ENCODE measurements at regions not wholly inside any gene's neighbourhood (a gene's known extent, or its start where the extent isn't known, plus 50 kb on each side); places are given as distances from the start of the nearest gene placed in this dataset.

DNA sequence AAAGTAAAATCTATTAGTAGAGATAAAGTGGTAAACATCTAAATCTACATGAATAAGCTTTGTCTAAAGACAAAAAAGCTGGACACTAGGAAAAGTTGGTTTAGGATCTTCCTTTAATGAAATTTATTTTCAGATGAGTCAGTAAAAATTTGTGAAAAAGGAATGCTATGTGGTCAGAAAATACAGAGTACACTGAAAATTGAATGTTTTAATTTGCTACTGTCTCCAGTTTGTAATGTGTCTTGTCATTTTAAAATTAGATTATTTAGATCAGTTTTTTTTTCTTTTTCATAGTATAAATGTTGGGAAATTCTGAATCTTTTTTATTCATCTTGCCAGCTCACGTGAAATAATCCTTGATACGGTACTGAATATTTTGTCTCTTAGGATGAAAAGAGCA is 56.9 kb downstream of the SLITRK6 start:
- no peak for ATAC-seq

DNA sequence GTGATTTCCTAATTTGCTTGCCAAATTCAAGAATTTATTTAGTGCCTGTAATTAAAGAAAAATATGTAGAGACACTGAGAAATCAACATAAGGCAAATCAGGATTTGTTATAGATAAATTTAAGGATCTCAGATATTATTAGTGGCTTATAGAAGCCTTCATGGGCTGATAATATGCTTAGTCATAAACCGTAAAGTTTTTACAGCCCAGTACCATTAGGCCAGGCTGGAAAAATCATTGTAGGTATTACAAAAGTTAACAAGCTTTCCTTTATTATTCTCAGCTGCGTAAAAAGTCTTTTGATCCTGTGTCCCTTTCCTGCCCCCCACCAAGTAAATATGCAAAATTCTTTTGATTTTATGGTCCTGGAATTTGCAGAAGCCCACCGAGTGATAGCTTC is 58.2 kb downstream of the SLITRK6 start:
- ATAC-seq: no peak

GRCh38 chr13:85738696-85739320 is 60.4 kb downstream of the SLITRK6 start:
- ATAC-seq: no peak

DNA sequence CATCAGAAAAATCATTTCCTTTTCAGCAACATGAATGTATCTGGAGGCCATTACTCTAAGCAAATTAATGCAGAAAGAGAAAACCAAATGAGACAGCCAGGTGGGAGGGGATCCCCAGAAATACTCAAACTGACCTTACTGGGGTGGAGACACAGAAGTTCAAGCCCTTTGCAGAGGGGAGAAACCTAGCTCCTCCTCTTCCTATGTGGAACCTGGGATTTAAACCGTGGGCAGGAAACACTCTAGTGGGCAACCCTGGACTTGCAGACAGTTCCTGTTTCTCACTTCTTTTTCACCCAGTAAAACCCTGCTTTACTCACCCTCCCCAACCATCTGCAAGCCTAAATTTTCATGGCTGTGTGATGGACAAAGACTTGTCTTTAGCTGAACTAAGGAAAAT is 61.3 kb downstream of the SLITRK6 start:
- ATAC-seq: no peak

DNA sequence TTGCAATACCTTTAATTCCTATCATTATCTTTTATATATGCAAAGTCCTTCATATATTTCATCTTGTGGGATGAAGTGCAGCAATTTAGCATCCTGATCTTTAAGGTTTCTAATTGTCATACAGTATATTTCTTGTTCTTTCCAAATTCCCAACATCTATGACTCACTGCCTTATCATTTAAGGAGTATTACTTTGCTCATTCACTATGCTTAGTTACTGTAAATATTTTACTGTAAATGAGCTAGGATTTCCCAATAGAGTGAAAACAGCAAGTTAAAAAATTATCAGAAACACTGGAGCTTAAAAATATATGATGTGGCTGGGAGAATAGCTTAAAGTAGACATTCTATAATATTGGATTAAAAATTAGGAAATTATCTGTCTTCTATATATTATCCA is 69.9 kb downstream of the SLITRK6 start:
- ATAC-seq: no peak

- ATAC-seq: no peak
These were observed 70.4 kb downstream of the SLITRK6 start for GRCh38 chr13:85728811-85729210.

DNA sequence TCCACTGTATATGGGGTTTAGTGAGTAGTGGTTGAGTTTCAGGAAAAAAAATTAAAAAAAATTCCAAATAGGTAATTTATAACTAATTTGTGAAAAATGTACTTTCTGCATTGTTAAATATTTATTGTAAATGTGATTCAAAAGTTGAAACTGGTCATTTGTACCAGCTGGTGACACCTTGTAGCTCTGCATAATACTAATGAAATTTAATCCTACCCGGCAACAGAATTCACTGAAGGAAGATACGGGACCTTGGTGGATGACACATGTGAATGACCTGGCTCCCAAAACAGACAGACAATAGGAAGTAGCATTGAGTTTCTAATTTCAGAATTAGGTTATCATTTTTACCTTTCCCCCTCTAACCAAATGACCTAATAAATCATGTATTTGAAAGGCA is 73.8 kb downstream of the SLITRK6 start:
- no peak for ATAC-seq

DNA sequence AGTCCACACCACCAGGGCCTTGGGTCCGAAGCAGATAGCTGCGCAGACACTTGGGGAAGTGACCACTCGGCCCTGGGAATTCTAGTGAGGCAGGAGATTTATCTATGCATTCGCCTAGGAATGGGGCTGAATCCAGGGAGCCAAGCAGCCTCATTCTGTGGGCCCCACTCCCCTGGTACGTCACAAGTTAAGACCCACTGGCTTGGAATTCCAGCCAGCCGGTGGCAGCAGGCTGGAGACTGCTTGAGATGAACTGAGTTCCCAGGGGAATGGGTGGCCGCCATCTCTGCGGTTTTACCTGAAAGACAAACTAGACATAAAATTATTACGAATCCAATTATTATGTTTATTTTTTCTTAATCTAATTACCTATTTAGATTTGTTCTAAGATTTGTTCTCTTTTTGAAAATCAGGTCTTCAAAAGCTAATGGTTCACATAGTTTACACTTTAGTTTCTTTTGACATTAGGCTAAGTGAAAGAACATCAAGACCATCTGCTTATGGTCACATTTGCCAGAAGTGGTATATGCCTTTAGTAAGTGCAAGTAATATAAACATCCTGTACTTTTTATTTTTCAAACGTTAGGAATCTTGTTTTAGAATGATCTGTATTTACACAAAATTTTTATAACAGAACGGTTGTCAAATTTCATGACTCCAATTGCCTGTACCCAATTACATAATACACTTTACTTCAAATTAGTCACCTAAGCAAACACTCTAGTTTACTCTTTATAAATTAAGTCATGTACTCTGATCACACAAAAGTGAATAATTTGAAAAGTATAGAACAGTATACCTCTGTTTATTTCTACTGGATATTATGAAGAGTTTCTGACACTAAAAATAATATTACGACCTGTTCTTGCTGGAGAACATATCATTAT is 74.4 kb downstream of the SLITRK6 start:
- no peak for ATAC-seq

DNA sequence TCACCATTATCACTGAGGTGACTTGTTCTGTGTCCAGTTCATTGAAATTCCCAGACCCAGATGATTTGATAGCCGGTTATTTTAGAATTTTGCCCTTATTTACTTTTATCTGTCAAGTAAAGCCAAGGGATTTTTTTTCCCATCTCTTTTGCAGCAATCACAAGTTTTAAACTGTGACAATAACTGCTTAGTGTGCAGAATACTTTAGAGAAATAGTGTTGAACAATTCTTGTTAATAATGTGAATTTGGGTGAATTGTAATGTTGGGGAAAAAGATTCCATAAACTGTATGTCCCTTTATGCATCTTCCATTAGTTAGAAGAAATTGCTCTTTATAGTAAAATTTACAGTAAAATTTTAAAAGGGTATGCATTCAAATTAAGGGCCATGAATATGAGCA is 79.5 kb downstream of the SLITRK6 start:
- no peak for ATAC-seq

DNA sequence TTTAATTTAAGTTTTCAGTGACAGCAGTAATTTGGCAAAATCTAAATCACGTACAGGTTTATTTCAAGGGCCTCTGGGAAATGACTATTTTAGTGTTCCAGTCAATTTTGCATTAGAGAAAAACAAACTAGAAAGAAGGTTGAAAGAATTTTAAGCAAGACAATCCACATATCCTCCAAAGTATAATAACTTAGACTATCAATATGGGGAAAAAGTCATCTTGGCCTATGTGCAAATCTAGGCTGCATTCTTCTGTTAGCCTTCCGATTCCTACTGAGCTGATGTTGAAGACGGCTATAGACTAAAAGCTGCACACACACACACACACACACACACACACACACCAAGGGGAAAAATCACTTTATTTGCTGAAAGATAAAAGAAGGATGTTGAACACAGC is 81.3 kb downstream of the SLITRK6 start:
- no peak for ATAC-seq

- ATAC-seq: no peak
These were observed 88.7 kb downstream of the SLITRK6 start for GRCh38 chr13:85710545-85710944.

DNA sequence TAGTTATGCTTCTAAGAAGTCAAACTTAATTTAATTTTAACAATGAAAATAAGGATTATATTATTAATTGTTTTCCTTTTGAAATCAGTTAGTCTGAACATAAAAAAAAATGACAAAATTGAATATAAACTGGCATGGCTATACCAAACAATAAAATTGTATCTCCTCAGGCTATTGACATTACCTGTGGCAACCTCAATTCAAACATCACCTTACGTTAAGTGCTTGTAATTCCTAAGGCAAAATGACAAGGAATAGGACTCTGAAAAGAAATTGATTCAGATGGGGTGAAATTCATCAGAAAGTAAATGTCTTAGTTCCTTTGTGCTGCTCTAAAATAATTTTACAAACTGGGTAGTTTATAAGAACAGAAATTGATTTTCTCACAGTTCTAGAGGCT is 89.5 kb downstream of the SLITRK6 start:
- ATAC-seq: no peak

GRCh38 chr13:85709072-85709471 is 90.1 kb downstream of the SLITRK6 start:
- ATAC-seq: no peak

GRCh38 chr13:85700906-85701305 is 98.3 kb downstream of the SLITRK6 start:
- no peak for ATAC-seq

DNA sequence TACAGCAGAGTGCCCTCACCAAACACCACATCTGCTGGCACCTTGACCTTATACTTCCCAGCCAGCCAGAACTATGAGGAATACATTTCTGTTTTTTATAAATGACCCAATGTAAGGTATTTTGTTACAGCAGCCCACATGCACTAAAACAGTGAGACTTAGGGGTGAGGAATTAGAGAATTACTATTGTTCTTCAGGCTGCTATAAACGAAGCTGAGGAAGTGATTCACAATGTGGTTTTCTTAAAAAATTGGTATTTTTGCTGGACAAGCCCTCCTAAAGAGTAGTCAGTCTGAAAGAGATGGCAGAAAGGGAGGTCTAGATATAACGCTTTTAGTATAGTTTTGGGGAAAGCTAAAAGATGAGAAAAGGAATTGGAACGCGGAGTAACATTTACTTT is 101.0 kb downstream of the SLITRK6 start:
- ATAC-seq: no peak

DNA sequence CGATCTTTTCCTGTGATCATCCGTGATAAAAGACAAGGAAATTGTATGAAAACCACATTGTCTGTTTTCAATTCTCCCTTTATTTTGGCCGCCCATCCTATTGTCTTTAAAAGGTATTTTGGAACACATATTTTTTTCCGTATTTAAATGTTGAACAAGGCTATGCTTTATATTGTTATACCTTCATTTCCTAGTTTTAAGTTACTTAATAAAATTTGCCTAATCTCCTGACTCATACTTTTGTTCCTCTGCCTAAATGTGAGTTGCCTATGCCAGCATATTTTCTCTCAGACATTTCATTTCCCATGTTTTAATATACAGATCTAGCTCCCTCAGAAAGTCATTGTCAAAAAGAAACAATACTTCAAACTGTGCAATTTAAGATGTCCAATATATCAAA is 104.2 kb downstream of the SLITRK6 start:
- no peak for ATAC-seq

GRCh38 chr13:85693889-85694511 is 105.2 kb downstream of the SLITRK6 start:
- ATAC-seq: peak; percentile 79

DNA sequence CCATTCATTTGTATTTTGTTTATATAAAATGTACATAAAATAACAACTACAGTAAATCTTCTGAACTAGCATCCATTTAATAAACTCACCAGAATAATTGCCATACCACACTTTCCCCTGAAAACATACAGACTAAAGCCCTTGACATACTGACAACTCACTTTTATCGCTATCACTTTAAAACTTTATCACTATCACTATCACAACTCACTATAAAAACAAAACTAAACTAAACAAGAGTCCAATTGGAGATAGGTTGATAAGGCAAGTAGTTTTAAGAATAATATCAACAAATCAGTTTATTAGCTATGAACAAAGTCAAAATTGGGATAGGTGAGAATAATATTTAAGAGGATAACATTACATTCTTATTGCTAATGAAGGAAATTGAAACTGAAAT is 108.9 kb downstream of the SLITRK6 start:
- ATAC-seq: no peak

DNA sequence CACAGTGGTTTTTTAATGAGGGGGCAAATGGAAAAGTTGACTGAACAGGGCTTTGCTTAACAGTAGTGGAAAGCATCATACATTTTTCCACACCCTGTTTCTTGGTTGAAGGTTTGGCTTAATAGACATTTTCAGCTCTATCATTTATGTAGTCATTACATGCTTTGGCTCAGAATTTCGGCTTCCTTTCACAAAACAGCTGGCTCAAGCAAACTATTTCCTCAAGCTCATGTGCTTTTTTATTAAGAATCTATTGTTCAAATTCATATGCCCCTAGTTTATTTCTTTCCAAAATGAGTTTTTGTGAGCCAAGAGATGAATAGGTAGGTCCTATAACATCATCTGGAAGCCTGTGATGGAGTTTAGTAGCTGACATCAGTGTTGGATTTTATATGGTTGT is 113.8 kb downstream of the SLITRK6 start:
- no peak for ATAC-seq

DNA sequence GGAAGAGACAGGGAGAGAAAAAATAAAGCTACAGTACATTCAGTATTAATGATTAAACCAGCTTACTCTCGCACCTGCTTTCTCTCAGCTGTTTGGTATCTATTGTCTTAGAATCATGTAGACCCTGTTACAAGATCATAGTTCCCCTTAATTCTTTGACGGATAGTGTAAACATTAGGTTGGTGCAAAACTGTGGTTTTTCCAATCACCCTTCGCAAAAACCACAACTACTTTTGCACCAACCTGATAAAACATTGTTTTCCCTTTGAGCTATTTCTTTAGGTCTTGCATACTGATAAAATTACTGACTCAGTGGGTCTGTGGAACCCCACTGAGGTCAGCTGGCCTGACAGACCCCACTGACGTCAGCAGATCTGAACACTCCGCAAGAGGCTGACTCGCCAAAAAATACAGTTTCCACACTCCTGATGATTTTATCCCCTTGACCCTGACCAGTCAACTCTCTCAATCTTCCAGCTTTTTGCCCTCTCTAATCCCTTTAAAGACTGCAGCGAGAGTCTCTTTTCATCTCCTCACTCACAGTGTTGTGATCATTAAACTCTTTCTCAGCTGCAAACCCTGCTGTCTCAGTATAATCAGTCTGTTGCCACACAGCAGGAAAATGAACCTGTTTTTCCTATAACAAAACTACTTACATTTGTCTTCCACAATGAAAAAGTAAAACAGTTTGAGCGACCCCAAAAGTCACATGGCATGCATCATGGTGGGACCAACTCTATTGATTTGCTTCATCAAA is 123.9 kb downstream of the SLITRK6 start:
- no peak for ATAC-seq

DNA sequence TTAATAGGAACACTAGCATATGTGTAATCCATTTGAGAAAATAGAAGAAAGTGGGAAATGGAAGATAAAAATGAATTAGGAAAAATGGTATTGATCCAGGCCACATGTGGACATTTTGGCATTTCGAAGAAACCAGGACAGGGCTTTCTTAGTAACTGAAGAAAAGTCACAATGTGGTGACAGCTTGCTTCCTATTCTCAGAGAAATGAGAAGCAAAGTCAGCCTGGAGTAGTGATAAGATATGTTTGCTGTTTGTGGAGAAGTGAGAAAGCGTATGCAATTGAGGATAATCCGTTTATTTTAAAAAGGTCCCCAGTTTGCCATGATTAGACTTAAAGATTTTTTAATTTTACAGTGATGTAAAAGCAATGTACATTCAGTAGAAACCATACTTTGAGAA is 127.9 kb downstream of the SLITRK6 start:
- no peak for ATAC-seq

DNA sequence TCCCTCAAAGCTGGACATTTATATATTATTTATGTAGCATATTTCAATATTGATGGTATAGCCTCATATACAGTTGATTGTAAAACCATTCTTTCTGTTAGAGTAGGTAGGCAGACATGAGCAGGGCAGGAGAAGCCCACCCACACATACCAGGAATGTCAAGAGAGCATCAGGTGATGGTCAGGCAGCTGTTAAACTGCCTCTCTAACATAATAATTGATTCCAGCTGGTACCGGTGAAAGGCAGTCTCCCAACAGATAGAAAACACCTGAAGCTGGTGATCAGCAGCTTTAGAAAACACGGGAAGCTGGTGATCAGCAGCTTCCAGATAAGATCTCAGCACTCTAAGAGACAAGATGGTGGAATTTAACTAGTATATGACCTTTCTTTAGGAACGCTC is 132.9 kb downstream of the SLITRK6 start:
- ATAC-seq: no peak

DNA sequence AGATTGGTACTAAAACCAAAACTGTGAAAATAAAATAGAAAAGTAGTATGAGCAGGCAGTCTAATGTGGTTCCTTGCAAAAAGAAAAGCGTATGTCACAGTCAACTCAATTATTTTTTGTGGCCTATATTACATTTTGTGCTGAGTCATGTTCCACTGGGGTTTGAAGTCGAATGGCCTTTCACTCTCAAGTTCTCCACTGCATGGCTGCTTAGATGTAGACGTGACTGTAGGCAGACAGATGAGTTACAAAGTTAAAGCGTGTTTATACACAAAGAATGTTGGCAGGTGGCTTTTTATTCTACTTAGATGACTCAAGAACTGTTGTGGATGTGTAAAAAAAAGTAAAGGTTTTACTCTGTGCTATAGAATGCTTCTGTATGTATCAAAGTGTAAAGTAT is 133.9 kb downstream of the SLITRK6 start:
- ATAC-seq: peak; percentile 93
